ENCODE measurements at regions not wholly inside any gene's neighbourhood (a gene's known extent, or its start where the extent isn't known, plus 50 kb on each side); places are given as distances from the start of the nearest gene placed in this dataset.

DNA sequence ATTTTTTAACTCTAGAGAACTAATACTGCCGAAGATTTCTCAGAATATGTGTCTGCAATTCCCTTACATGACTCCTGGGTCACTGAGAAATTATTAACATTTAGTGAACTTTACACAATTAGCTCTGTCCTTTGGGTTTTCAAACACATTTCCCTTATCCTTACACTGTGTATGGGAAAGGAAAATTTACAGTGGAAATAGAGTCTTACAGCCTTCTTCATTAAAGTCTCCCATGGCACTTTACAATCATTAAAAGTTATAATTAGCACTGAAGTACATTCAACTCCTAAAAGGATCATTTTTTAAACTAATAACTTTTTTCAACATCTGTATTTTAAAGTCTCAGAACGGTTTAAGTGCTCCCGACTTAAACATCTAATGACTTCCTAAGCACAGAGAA lies 627.5 kb upstream of the TYRP1 start:
- TF ChIP-seq, protein P1, sequence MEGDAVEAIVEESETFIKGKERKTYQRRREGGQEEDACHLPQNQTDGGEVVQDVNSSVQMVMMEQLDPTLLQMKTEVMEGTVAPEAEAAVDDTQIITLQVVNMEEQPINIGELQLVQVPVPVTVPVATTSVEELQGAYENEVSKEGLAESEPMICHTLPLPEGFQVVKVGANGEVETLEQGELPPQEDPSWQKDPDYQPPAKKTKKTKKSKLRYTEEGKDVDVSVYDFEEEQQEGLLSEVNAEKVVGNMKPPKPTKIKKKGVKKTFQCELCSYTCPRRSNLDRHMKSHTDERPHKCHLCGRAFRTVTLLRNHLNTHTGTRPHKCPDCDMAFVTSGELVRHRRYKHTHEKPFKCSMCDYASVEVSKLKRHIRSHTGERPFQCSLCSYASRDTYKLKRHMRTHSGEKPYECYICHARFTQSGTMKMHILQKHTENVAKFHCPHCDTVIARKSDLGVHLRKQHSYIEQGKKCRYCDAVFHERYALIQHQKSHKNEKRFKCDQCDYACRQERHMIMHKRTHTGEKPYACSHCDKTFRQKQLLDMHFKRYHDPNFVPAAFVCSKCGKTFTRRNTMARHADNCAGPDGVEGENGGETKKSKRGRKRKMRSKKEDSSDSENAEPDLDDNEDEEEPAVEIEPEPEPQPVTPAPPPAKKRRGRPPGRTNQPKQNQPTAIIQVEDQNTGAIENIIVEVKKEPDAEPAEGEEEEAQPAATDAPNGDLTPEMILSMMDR (conservative IDR thresholded peaks at IDR 0.05; ENCODE audit: low read depth, low read length) = no peak
- no peak for TF ChIP-seq EZH2 (IDR thresholded peaks at IDR 0.05; ENCODE audit: borderline replicate concordance, low read depth, low read length, poor library complexity, severe bottlenecking)
